Stimulated activated CD8-positive, alpha-beta memory T cell treated with anti-CD3 and anti-CD28 coated beads, Interleukin-12 subunit alpha, Interleukin-12 subunit beta, amount 100 ng/mL, for 24 hours (primary cell): ENCODE measurements at regions not wholly inside any gene's neighbourhood (a gene's known extent, or its start where the extent isn't known, plus 50 kb on each side); places are given as distances from the start of the nearest gene placed in this dataset.

Experiments
- DNase-seq: peaks from one replicate; pipeline ENCODE4 v3.0.0-alpha.2; 2020; ENCODE audit errors: extremely low read depth

- DNase-seq: no peak
Measured at GRCh38 chr1:29541631-29542030, 305.3 kb downstream of the PTPRU start.

DNA sequence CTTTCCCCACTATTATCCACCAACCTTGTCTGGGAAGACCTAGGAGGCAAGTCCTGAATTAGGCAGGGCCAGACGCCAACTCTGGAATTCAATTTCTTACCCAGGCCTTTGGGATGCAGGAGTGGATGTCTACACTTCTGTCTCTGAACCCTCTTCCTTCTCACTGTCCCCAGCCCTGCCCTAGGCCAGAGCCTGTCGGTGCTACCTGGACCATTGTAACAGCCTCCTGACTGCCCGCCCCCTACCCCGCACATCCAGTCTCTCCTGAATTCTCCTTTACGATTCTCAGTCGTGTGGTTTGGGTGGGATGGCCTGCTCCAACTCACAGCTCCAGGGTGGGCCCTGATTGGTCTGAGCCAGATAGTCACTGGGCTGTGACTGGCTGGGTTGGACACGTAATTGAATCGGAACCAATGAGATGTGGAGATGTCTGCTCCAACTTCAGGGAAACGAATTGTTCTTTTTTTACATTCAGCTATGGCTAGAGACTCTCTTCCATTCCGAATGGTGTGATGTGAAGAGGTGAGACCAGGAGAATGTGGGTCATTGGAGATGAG lies 304.6 kb downstream of the PTPRU start:
- DNase-seq: no peak

DNA sequence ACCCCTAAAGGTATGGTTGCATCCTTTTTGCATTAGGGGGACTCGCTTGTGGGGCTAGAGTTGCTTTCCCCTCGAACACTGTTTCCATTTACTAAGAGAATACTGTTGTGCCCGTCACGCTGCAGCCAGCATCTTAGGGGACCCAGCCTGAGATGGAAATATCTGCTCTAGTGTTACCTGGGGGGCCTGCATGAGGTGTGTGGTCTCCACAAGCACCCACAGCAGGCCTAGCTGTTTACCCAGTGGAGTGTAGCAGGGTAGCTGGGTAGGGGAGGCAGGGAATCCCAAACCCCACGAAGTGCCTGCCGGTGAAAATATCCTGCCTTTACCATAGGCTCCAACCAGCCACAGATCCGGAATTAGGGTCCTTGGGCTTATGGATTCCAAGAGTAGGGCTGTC lies 303.6 kb downstream of the PTPRU start:
- DNase-seq: no peak

- DNase-seq: no peak
Measured at GRCh38 chr1:29538586-29538985, 302.3 kb downstream of the PTPRU start.

GRCh38 chr1:29532751-29533150 lies 296.4 kb downstream of the PTPRU start:
- DNase-seq: no peak

DNA sequence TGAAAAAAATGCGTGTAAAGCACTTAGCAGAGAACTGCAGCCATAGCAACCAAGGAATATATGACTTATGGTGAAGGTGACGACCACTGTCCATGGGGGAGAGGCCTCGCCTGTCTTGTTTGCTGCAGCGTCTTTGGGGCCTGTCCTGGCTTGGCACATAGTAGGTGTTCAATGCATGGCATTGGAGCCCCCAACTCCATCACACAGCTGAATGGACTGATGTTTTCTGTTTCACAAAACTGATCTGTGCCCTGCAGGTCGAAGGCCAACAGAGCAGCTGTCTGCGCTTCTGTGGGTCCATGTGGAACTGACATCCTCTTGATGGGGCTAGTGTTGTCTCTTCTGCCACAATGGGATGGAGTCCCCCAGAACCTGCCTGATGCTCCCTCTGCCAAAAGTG lies 296.0 kb downstream of the PTPRU start:
- no peak for DNase-seq

- no peak for DNase-seq
Measured at GRCh38 chr1:29531596-29531995, 295.3 kb downstream of the PTPRU start.

- DNase-seq: no peak
Measured at GRCh38 chr1:29529677-29530278, 293.5 kb downstream of the PTPRU start.

GRCh38 chr1:29527314-29528004 lies 291.1 kb downstream of the PTPRU start:
- DNase-seq: no peak

GRCh38 chr1:29525941-29526340 lies 289.6 kb downstream of the PTPRU start:
- DNase-seq: no peak

DNA sequence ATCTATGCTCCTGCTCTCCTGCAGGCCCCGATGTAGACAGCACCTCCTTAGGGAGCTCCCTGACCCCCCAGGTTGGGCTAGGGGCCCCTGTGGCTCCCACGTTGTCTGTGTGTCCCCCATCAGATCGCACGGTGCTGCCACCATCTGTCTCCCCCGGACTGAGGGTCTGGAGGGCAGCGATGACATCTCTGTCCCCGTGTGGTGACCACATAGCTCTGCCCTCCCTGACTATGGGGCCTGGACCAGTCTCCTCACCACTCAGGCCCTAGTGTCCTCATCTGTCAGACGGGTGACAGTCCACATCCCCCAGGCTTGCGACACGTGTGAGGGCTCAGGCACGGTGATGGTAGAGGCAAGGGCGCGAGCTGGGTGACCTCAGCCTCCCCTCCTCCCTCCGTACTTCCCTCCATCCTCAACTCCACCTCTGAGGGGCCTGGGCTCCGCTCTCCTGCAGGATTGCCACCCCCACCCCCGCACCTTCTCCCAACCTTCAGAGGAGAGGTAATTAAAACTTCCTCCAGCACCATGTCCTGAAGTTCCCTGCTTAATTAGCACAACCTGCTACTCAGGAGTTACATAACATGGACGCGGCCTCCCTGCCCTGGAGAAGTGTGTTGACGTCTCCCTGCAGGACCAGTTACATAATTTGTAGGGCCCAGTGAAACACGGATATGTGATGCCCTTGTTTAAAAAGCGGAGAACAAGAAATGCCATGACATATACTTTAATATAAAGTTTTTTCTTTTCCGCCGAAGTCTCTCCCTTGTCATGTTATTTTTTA lies 288.2 kb downstream of the PTPRU start:
- DNase-seq: no peak

GRCh38 chr1:29523576-29523975 lies 287.3 kb downstream of the PTPRU start:
- no peak for DNase-seq

DNA sequence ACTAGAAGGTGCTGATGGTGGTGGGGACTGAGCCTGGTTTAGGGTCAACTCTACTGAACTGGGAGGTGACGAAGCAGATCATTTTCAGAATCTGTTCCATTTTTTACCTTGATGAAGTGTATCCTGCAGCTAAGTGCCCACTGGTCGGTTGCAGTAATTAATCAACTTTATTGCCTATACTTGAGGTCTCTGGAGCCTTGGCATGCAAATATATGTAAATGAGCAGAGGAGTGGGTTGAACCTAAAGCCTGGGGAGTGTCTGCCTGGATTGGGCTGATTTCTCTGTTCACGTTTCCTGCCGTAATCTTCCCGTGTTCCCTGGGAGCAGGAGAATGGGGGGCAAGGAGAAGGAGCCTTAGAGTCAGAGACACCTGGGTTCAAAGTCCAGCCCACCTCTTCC lies 286.8 kb downstream of the PTPRU start:
- DNase-seq: no peak

GRCh38 chr1:29521811-29522580 lies 285.7 kb downstream of the PTPRU start:
- DNase-seq: no peak

- no peak for DNase-seq
Measured at GRCh38 chr1:29521438-29521715, 285.1 kb downstream of the PTPRU start.

DNA sequence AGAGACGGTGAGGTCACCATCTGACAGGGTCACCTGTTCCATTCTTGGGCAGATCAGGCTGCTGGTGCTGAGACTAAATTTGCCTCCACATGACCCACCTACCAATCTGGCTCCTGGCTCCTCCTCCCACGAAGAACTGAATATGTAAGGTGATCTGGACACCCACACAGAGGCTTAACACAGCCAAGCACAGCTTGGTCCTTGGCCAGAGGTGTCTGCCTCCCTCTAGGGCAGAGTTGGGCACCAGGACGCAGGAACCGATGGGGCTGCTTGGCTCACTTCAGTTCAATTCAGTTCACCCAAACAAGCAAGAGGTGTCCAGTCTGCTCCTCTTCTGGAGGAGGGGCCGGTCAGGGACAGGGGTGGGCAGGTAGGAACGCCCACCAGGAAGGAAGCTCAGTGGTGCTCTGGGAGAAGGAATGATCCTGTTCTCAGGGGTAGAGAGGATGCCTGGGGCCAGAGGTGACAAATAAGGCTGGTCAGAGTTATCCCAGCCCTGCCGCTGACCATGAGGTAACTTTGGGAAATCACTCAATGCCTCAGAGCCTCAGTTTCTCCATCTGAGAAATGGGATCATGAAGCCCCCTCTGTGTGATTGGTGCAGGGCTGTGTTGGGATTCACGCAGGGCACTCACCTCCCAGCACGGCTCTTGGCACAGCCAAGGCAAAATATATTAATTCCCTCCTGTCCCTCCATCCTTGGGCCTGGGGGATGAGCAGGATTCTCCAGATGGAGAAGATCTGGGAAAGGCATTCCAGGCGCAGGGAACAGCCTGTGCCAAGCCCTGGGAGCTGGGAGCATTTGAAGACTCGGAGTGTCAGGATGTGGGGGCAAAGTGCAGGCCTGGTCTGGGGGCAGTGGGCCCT lies 284.5 kb downstream of the PTPRU start:
- DNase-seq: no peak

DNA sequence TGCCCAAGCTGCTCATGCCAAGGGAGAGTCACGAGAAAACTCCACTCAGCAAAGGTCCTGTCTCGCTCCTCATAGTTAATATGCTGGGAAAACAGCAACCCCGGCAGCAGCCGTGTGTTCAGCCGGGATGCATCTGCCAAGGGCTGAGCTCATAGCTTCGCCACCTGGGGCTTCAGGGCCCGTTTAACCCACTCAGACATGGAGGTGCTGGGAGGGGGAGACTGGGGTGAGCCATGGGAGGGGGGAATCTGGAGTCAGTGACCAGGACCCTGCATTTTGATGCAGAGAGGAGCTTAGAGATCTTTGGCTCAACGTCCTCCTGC lies 283.4 kb downstream of the PTPRU start:
- DNase-seq: no peak

DNA sequence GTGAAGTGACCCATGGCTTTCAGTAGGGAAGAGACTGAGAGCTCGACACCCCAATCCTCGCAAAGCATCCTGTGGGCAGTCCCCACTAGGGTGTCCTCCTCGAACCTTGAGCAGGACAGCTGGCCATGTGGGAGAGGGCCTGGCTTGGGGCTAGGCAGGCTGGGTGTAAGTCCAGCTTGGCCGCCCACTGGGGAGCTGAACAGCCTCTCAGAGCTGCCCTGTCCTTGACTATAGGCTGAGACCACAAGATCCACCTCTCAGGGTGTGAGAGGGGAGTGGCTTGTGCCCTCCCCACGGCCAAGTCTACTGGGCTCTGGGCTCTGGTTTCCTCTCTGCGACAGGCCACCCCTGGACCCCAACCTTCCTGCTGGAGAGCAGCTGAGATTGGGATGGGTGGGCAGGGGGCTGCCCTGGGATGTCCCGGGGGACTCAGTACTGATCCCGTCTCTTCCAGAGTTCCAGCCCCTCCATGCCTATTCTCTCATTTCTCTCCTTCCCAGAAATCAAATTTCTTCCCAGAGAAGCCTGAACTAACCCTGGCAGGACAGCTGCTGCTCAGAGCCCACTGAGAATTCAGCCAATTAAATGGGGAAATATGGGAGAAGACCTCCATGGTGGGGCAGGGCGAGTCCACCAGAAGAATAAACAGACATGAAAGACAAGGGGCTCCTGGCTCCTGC lies 282.9 kb downstream of the PTPRU start:
- DNase-seq: no peak

DNA sequence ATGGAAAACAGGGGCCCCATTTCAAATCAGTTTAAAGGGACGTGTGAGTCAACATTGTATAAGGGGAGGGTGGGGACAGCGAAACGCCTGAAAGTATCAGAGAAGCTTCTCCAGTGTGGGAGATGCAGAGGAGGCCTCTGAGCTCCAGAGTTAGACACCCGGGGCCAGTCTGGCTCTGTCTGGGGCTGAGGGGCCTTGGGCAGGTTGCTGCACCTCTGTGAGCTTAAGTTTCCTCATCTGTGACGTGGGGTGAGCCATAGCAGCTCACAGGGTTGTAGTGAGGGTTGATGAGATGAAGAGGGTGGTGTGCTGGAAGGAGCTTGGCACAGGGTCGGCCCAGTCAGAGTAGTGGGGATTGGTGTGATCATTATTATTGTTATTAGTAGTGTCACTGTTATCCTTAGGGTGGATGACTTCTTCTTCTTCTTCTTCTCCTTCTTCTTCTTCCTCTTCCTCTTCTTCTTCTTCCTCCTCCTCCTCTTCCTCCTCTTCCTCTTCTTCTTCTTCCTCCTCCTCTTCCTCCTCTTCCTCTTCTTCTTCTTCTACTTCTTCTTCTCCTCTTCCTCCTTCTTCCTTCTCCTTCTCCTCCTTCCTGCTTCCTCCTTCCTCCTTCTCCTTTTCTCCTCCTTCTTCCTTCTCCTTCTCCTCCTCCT lies 282.0 kb downstream of the PTPRU start:
- no peak for DNase-seq
